LNCAP (cell line): ENCODE measurements at regions not wholly inside any gene's neighbourhood (a gene's known extent, or its start where the extent isn't known, plus 50 kb on each side); places are given as distances from the start of the nearest gene placed in this dataset.

Source experiments
- TF ChIP-seq, protein P1 (sequence below): fragments of 450-650 bp; IDR thresholded peaks from 2 replicates; pipeline ENCODE4 v1.5.1; 2017; ENCODE audit warnings: mild to moderate bottlenecking

DNA sequence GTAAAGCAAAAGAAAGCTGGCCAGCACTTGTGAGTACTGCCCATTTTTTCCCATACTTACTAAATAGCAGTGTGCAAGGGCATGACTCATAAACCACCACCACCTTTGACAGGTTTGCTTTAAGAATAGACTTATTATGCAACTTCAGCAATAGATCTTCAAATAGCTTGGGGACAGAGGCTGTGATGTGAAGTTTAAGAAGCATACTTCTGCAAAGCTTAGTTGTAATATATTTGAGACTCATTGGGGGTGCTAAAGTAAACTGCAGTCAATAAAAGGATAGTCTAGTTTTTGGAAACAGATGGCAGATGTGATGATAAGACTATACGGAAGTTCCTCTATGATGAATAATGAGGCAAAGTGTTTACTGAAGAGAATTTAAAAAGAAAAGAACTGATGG, 210.0 kb downstream of the PLA2G4A start:
- TF ChIP-seq, protein P1, sequence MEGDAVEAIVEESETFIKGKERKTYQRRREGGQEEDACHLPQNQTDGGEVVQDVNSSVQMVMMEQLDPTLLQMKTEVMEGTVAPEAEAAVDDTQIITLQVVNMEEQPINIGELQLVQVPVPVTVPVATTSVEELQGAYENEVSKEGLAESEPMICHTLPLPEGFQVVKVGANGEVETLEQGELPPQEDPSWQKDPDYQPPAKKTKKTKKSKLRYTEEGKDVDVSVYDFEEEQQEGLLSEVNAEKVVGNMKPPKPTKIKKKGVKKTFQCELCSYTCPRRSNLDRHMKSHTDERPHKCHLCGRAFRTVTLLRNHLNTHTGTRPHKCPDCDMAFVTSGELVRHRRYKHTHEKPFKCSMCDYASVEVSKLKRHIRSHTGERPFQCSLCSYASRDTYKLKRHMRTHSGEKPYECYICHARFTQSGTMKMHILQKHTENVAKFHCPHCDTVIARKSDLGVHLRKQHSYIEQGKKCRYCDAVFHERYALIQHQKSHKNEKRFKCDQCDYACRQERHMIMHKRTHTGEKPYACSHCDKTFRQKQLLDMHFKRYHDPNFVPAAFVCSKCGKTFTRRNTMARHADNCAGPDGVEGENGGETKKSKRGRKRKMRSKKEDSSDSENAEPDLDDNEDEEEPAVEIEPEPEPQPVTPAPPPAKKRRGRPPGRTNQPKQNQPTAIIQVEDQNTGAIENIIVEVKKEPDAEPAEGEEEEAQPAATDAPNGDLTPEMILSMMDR, result no peak

DNA sequence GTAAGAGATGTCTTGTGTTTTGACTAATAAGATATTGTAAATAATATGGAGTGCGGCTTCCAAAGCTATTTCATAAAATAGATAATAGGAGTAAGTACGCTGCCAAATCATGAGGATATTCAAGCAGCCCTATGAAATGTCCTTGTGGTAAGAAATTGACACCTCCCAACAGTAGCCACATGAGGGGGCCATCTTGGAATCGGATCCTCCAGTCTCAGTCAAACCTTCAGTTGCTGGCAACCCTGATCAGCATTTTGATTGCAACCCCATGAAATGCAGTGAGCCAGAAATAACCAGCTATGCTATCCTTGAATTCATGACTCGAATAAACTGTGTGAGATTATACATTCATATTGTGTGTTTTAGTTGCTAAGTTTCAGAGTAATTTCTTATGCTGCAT, 212.4 kb downstream of the PLA2G4A start:
- TF ChIP-seq, protein P1, result no peak

DNA sequence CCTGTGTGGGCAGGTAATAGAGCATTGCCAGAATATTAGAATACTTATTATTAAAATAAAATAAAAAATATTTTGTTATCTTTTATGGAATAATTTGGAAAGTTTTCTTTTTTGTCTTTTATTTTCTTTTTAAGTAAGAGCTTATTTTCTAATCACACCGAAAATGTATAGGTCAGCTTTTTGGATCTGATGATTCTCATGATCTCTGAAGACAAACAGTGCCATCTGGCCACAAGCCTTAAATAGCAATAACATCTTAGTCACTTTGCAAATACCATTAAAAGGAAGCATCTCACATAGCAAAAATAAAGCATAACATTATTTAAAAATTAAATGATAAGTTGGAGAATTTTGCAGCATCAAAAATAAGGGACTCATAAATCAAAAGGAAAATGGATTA, 213.8 kb downstream of the PLA2G4A start:
- TF ChIP-seq, protein P1, result peak; percentile 36; the same call in 1 of the 2 replicates

DNA sequence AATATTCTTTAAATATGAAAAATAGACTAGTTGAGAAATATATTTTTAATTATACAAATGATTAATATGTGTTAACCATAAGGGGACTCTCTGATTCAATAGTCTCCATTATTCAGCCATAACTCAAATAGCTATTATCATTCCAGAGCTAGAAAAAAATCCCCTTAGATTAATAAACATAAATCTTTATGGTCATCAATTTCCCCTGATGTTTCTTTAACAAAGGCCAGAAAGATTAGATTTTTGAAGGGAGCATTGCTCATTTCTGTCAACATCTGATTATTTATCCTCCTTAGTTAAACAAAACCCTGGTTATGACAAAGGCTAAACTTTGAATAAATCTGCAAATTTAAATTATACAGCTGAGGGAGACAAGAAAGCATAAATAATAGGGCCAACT, 215.7 kb downstream of the PLA2G4A start:
- TF ChIP-seq, protein P1, result no peak

DNA sequence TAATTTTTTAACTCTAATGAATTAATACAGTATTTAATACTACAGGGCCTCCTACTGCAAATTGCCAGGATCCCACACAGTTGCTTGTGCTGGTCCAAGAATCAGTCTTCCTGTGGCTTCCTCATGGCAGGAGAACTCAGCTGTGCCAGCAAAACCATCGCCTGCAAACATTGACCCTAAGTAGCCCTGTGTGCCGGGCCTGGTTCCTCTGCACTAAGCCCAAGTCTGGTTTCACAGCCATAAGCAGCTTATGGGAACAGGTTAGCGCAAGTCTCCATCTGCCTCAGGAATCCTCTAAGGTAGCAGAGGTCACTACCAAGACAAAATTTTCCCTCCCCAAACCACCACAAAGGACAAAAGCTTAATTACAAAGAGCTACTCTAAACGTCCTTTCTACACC, 216.6 kb downstream of the PLA2G4A start:
- TF ChIP-seq, protein P1, result no peak

DNA sequence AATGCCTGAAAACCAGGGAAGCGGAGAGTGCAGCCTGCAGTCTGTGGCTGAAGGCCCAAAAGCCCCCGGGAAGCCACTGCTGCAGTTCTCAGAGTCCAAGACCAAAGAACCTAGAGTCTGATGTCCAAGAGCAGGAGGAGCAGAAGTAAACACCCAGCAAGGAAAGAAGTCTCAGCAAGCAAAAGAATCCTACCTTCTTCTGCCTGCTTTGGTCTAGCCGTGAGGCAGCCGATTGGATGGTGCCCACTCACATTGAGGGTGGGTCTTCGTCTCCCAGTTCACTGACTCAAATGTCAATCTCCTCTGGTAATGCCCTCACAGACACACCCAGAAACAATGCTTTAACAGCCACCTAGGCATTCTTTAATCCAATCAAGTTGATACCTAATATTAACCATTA, 217.5 kb downstream of the PLA2G4A start:
- TF ChIP-seq, protein P1, result no peak

DNA sequence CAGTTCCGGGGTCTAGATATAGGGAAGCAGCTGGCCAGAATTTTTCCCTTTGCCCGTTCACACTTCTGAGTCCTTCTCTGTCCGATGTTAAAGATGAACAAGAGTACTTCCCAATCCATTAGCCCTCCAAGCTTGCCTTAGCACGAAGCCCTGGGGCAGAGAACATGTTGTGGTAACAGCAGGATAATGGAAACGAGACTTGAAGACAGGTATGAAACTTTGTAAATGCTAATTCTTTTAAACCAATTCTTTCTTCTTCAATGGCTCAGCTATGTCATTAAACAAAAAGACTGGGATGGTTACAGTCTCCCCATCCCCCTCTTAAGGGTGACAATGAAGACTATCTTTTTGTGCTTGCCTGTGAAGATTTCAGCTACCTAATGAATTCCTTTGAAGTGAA, 218.5 kb downstream of the PLA2G4A start:
- TF ChIP-seq, protein P1, result no peak

DNA sequence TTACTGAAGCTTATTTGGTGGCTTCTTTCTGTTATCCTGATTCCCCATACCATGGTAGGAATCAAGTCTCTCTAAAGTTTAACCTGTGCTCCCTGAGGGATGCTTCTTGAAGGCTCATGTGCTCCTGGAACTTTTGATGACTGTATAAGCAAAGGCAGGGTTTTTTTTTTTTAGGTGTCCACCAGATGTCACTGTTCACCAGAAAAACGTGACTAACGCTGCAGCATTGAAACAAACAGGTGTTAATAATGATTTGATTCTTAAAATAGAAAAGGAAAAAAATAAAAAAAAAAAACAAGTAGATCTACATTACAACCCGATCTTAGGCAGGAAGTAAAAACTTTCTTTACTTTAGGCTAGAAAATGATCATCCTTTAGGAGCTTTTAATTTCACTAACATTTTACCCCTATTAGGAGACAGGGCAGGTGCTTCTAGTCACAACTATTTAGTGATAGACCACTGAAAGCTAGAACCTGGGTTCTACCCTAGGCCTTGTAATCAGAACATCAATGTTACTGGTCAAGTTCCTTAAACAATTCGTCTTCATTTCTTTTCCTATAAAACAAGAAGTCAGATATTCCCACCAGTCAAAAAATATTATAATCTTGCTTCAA, 223.0 kb downstream of the PLA2G4A start:
- TF ChIP-seq, protein P1, result peak; percentile 67
